HS-27A (cell line): ENCODE measurements at regions not wholly inside any gene's neighbourhood (a gene's known extent, or its start where the extent isn't known, plus 50 kb on each side); places are given as distances from the start of the nearest gene placed in this dataset.
"Not testable (repeated sequence)": the region's sequence is repeated elsewhere in the genome, so short reads cannot be mapped to it uniquely, and the experiment has no call there.

Source experiments
- DNase-seq: peaks from one replicate; pipeline ENCODE4 v3.0.0-alpha.2; 2012; ENCODE audit warnings: low read depth, missing footprints

DNA sequence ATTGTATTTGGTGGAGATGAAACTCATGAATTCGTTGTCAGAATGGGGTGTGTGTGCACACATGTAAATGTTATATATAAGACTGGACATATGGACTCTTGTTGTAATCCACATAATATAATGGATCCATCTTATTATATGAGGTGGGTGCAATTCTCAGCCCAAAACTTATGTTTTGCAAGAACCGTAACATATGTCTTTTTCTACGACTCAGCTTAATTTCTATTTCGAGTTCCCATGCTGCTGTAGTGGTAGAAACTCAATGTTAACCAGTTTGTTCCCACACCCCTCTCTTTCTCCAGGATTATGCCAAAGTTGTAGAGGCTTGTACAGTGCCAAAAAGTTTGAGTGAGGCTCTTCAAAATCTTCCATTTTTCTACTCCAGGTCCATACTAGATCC lies 112.5 kb upstream of the SPOPL start:
- DNase-seq = no peak

DNA sequence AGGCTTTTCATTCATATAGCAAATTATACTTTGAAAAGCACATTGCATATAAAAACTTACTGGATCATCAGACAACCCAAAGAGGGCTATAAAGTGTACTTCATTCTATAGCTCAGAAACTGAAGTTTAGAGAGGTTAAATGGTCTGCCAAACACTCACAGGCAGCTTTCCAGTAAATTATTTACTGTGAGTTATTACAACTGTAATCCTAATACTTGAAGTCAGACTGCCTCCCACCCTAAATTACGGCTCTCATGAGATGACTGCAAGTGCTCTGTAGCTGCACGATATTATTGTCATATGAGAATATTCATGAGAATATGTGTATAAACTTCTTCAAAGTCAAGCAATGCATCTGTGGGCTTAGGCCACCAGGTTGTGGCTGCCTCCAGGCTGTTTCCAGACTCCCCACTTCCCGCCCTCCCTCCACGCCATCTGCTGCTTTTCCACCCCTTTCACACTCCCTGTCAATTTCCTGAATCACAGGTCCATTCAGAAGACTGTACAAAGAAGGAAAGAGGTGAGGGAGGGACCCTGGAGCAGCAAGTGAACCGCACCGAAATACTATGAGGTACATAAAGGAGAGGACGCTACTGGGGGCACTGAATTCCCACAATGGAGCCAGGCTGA lies 111.1 kb upstream of the SPOPL start:
- DNase-seq = no peak

DNA sequence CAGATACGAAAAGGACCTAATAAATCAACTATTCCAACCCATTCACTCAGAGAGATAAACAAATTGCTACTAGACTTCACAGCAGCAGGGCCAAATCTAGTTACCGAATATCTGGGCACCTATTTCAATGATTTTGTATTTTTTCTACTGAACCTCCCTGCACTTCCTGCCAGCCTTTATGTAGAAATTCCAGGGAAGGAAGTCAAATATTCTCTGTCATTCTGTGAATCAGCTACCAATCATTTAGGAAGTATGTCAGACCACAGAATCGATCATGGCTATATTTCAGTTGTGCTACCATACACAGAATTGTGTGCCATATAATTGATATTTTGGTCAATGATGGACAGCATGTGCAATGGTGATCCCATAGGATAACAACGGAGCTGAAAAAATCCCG lies 109.6 kb upstream of the SPOPL start:
- no peak for DNase-seq

DNA sequence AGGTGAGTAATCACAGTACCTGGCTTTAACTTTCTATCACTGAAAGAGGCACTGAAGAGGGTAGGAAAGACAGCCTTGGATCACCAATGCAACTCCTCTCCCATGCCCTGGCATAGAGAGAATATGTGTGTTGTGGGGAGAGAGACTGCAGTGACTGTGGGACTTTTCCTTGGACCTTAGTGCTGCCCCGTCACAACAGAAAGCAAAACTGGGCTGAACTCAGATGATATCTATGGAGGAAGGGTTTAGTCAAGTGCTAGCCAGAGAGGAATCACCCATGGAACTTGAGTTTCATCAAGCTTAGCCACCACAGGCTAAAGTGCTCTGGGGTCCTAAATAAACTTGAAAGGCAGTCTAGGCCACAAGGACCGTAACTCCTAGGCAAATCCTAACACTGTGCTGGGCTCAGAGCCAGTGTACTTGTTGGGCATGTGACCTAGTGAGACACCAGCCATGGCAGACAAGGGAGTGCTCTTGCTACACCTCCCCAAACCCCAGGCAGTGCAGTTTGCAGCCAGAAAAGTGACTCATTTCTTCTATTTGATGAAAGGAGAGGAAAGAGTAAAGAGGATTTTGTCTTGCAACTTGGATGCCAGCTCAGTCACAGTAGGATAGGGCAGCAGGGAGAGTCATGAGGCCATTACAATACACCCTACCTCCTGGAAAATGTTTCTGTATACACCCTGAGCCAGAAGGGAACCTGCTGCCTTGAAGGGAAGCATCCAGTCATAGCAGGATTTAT lies 105.8 kb upstream of the SPOPL start:
- peak; percentile 52 for DNase-seq

DNA sequence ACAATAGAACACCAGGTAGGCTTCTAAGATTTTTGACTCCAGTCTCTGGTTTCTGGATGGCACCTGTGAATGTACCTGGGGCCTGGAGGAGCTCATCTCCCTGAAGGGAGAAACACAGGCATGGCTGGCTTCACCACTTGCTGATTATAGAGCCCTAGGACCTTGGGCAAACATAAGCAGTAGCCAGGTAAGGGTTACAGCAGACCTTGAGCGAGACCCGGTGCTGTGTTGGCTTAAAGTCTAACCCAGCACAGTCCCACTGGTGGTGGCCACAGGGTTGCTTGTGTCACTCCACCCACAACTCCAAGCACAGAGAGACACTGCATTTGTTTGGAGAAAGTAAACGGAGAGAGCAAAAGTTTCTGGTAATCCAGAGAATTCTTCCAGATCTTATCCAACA lies 104.7 kb upstream of the SPOPL start:
- DNase-seq = no peak

DNA sequence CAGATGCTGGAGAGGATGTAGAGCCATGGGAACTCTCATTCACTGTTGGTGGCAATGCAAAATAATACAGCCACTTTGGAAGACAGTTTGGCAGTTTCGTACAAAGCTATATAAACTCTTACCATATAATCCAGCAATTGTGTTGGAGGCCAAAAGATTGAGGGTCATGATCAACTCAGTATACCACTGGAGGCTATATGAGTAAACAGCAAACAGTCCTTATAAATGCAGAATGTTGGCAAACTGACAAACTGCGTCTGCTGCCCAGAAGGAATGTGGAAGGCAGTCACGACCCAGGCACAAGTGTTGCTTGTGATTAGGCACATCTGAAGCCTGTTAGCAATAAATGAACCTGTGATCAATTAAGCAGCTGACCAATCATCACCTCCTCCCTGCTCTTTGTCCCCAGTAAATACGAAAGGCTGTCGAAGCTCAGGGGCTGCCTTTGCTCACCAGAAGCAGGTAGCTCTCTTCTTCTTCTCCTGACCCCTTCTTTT lies 98.1 kb upstream of the SPOPL start:
- no peak for DNase-seq

DNA sequence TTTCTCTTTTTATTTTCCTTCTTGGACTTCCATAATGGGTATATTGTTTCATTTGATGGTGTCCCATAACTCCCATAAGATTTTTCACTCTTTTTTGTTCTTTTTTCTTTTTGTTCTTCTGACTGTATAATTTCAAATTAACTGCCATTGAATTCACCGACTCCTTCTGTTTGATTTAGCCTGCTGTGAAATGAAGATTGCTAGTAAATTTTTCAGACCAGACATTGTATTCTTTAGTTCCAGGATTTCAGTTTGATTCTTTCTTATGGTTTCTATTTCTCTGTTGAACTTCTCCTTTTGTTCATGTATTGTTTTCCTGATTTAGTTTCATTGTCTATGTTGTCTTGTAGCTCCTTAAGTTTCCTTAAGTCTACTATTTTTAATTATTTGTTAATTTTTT lies 87.6 kb upstream of the SPOPL start:
- DNase-seq = no peak

DNA sequence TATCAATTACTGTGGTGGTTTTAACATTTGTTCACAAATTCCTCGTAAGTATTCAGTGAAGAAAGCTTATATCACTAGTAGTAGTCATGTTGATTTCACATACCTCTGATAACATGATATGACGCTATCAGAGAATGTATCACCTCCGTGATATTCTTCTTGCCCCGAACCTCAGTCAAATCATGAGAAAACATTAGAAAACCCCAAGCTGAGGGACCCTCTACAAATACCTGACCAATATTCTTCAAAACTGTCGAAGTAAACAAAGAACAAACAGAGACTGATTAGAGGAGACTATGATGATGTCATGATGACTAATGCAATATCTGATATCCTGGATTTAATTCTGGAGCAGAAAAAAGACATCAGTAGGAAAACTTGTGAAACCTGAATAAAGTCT lies 85.6 kb upstream of the SPOPL start:
- DNase-seq = peak; percentile 40

DNA sequence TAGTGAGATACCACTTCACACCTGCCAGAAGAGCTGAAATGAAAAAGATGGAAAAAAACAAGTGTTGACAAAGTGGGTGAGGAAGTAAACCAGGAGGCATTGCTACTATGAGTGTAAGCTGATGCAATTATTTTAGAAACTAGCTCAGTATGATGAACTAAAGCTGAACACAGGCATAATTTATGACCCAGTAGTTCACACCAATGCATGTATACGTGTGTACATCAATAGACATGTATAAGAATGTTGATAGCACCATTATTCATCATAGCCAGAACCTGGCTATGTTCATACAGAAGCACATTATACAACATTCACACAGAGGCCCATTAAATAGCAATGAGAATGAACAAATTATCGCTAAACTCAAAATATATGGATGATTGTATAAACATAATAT lies 83.1 kb upstream of the SPOPL start:
- DNase-seq = no peak

DNA sequence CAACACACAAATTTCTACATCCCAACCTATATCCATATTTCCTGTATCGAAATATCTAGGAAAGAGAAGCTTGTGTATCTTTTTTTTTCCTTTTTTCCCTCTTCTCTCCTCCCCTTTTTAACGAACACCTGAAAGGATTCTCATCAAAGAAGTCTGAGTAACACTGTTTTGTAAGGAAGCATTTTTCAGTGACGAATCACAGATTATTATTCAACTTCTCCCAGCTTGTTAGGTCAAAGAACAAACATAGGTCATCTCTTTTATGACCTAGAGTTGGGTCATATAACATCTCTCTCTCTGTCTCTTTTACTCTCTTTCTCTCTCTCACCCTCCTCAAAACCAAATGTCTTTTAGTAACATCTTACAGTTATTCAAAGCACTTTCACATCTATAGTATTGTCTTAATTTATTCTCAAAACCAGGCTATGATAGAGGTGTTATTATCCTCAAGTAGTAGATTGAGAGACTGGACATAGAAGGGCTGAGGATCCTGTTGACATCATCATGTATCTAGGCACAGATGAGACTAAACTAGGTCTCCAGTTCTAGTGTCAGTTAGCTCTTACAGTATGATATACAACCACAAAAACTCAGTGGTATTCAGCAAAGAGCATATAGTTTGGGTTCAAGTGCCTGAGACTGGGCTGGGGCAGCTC lies 80.1 kb upstream of the SPOPL start:
- peak; percentile 42 for DNase-seq

DNA sequence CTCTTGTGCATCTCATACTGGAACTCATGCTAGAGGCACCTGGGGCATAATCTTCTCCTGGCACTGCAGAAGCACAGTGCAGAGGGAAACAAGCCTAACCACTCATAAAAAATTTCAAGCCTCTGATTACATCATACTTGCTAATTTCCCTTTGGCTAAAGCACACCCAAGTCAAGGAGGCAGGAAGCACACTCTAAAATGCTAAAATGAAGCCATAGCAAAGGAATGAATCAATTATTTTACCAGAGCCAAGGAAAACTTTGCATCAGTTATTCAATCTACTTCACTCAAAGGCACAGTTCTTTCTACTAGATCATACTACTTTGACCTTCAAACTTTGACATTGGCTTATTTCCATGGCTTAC lies 79.6 kb upstream of the SPOPL start:
- peak; percentile 69 for DNase-seq

DNA sequence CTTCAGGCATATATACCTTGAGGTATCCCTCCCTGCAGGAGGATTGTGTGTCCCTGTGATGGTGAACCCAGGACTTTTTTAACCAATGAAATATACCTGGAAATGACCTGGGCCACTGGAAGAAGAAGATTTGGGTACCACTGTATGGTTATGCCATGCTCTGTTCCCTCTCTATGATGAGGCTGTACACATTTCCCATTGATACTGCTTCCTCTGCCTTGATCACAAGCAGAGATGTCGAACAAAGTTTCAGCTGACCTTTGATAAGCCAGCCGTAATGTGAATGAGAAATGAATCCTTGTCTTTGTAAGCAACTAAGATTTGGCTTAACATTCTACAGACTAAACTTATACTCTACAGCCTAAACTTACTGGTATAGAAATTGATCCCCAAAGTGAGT lies 78.4 kb upstream of the SPOPL start:
- DNase-seq = no peak

DNA sequence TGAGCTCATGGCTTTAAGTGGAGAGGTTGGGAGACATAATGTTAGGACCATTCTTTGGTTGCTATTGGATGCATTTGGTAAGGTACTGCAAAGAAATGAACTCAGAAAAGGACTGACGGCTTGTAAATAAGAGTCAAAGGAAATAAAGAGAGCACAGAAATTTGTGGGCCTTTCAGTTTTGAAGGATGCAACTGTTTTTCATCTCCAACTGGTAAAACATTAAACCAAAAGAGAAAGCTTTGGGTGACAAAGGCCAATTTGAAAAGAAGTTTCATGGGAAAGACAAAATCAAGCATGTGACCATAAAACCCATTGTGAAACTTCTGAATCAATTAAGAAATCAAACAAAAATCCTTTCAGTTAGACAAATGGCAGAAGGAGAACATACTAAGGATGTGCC lies 77.8 kb upstream of the SPOPL start:
- no peak for DNase-seq

DNA sequence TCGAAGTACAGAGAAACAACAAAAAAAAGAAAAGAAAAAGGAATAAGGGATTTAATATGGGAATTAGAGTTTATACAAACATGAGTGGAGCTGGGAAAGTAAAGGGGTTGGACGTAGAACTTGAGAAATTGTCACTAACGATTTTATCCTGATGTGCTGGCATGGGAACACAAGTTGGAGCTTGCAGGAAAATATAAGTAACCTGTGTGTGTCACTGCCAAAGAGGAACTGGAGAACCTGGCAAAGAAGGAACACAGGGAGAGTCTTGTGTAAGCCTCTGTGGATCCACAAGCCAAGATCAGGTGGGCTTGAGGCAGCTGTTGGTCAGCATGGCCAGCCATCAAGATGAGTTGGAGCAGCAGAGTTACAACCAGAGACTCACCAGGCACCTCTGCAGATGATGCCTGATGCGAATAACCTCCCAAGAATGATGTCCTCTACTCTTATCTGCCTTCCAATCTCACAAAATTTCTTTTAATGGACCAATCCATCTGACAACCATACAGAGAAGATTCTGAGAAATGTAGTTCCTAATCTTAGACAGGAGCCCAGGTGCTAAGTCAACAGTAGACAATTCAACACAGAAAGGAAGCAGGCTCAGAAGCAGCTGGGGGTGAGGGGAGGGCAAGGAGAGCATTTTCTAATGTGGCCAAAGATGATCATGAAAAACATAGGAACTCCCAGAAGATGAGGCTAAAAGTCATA lies 77.0 kb upstream of the SPOPL start:
- DNase-seq = no peak

DNA sequence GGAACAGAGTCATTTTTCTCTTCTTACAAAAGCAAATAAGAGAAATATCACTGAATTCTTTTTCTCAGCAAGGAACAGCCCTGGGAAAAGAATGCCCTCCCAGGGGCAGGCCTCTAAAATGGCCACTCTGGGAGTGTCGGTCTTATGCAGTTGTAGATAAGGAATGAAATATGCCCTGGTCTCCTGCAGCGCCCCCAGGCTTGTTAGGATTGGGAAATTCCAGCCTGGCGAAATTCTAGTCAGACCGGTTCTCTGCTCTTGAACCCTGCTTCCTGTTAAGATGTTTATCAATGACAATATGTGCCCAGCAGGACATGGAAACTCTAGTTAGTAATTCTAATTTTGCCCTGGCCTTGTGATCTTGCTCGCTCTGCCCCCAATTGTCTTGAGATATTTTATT lies 75.5 kb upstream of the SPOPL start:
- not testable (repeated sequence) for DNase-seq

DNA sequence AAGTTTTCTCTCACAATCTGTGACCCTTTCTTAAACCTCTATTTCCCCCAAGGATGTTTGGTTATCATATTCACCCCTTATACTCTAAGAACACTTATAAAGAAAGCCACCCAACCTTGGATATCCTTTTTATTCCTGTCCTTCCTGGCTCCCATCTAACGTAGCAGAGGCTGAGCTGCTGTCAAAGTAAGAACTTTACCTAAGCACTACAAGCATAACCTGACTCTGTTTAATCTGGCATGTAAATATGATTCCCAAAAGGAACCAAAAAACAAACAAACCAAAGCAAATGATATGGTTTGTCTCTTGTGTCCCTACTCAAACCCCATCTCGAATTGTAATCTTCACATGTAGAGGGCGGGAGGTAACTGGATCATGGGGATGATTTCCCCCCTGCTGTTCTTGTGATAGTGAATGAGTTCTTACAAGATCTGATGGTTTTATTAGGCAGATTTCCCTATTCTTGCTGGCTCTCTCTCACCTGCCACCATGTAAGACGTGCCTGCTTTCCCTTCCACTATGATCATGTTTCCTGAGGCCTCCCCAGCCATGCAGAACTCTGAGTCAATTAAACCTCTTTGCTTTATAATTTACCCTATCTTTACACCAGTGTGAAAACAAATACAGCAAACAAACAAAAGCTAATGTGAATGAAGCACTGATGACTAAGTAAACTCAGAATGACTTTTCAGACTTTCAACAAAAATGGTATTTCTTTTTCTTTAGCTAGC lies 72.7 kb upstream of the SPOPL start:
- DNase-seq = no peak

DNA sequence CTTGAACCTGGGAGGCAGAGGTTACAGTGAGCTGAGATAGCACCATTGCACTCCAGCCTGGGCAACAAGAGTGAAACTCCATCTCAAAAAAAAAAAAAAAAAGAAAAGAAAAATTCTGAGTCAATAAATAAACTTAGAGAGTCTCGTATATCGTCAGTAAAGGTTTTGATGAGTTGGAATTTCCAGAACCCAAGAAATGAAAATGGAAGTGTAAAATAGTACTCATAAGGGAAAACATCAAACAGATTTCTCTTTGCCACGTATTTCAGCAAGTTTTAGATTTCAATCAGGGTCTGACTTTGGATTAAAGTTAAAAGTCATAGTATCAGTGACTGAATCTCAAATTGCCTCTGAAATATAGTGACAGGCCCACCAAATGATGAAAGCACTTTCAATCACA lies 71.4 kb upstream of the SPOPL start:
- DNase-seq = no peak

DNA sequence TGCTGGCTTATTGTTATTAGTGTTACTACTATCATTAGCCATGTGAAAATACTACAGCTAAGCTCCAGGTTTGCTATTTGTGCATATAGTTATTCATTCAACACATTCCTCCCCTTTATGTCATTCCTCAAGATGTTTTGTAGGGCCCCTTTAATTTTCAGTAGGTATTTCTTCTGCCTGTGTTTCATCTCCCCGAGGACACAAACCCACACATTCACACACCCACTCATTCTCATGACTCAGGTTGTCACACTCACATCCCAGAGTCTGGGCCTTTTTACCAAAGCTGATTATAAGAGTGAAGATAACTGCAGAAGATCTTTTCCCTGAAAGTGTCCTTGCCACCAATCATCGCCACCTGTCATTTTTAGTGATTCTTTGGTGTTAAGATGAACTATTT lies 68.6 kb upstream of the SPOPL start:
- no peak for DNase-seq

DNA sequence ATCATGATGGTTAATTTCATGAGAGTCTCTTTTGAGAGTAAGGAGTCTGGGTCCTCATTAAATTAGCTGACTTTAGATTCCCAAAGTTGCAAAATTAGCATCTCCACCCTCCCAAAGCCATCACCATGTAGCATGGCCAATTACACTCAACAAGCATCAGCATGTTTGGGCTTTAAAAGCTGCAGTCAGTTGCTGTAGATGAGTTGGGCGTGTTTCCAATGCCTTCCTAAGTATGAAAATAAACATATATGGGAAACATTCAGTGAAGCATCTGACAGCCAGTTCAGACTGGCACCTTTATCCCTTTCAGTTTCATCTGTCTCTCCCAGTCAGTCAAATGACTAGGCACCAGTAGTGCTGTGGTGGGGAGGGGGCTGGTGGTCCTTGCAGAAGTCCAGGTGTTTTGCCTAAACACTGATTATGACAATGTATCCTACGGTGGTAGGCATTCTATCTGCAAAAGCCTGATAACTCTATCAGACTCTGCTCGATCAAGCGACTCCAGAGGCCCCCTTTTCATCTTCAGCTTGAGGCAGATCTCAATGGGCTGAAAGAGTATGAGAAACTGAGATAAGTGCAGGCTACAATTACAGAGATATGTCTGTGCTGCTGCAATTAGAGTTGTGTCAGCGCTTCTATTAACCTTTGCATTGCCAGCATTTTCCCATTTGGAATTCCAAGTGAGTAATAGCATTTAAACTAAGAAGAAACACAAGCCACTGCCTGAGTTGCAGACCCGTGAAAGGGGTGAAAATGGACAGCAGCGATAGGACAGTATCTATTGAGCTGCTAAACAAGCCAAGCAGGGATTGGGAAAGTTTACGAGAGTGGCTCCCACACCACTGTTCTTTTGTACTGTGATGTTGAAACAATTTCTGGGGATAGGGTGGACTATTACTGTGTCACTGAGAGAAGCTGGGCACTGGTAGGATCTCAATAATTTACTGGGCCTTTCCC lies 67.3 kb upstream of the SPOPL start:
- no peak for DNase-seq

DNA sequence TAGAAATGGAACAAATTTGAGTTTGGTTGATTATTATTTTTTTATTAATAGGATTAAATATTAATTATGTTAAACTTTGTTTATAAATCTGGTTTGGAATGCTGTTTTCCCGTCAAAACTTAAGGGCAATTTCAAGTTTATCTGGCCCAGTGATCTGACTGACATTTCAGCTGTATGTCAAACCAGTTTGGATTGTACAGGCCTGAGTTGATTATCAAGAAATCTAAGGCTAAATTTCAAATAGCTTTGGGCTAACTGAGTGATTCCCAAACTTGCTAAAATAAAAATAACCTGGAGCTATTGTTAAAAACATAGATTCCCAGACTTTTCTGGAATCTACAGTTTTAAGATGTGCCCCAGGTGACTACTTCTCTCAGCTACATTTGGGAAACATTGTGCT lies 65.9 kb upstream of the SPOPL start:
- DNase-seq = no peak

DNA sequence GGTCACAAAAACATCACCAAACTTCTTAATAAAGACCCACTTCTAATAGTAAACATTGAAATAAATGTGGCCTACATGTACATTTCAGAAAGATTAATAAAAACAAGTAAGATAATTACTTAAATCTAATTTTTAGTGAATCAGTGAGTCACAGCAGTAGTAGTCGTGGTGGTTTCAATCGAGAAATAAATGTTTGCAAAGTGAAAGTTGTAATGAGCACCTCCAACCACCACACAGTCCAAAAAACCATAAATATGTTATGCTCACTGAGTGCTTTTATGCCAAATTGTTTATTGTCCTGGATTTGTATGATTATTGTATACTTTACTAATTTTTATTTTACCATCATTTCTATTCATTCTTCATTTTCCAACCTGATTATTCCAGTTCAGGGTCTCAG lies 61.8 kb upstream of the SPOPL start:
- no peak for DNase-seq
